HG02840 (cell line): ENCODE measurements at regions not wholly inside any gene's neighbourhood (a gene's known extent, or its start where the extent isn't known, plus 50 kb on each side); places are given as distances from the start of the nearest gene placed in this dataset.
"Not testable (repeated sequence)": the region's sequence is repeated elsewhere in the genome, so short reads cannot be mapped to it uniquely, and the experiment has no call there.

Source experiments
- ATAC-seq: cut with Tn5 transposase; IDR thresholded peaks from one replicate; pipeline ENCODE4 v1.9.1; 2021; ENCODE audit warnings: mild to moderate bottlenecking, moderate library complexity, moderate number of reproducible peaks; ENCODE audit not compliant: unreplicated experiment, low FRiP score

GRCh38 chr10:23723796-23724195, 284.9 kb downstream of the OTUD1 start:
- ATAC-seq: no peak

- ATAC-seq: no peak
Observed at GRCh38 chr10:23725548-23725947, 286.7 kb downstream of the OTUD1 start.

GRCh38 chr10:23742368-23742767, 303.5 kb downstream of the OTUD1 start:
- peak; percentile 68 for ATAC-seq

- no peak for ATAC-seq
Observed at GRCh38 chr10:23742807-23743206, 303.9 kb downstream of the OTUD1 start.

- no peak for ATAC-seq
Observed at GRCh38 chr10:23754179-23754578, 315.3 kb downstream of the OTUD1 start.

GRCh38 chr10:23754941-23755340, 316.1 kb downstream of the OTUD1 start:
- no peak for ATAC-seq

- ATAC-seq: no peak
Observed at GRCh38 chr10:23755556-23755955, 316.7 kb downstream of the OTUD1 start.

GRCh38 chr10:23768281-23768680, 329.4 kb downstream of the OTUD1 start:
- ATAC-seq: no peak

- no peak for ATAC-seq
Observed at GRCh38 chr10:23777153-23777552, 338.3 kb downstream of the OTUD1 start.

GRCh38 chr10:23779301-23779700, 340.4 kb downstream of the OTUD1 start:
- no peak for ATAC-seq

- ATAC-seq: no peak
Observed at GRCh38 chr10:23780331-23780730, 341.5 kb downstream of the OTUD1 start.

GRCh38 chr10:23786594-23786993, 347.7 kb downstream of the OTUD1 start:
- no peak for ATAC-seq

GRCh38 chr10:23793577-23793976, 354.7 kb downstream of the OTUD1 start:
- no peak for ATAC-seq

- not testable (repeated sequence) for ATAC-seq
Observed at GRCh38 chr10:23797452-23797851, 358.6 kb downstream of the OTUD1 start.

- ATAC-seq: no peak
Observed at GRCh38 chr10:23804125-23804524, 365.2 kb downstream of the OTUD1 start.

GRCh38 chr10:23813687-23814086, 374.8 kb downstream of the OTUD1 start:
- ATAC-seq: no peak

GRCh38 chr10:23818484-23818883, 379.6 kb downstream of the OTUD1 start:
- ATAC-seq: no peak

- no peak for ATAC-seq
Observed at GRCh38 chr10:23820792-23821191, 381.9 kb downstream of the OTUD1 start.

GRCh38 chr10:23824822-23825221, 384.1 kb upstream of the KIAA1217 start:
- no peak for ATAC-seq

- ATAC-seq: no peak
Observed at GRCh38 chr10:23826421-23826820, 382.5 kb upstream of the KIAA1217 start.

GRCh38 chr10:23829556-23829955, 379.4 kb upstream of the KIAA1217 start:
- ATAC-seq: no peak

GRCh38 chr10:23834091-23834490, 374.8 kb upstream of the KIAA1217 start:
- no peak for ATAC-seq

GRCh38 chr10:23850631-23851030, 358.3 kb upstream of the KIAA1217 start:
- no peak for ATAC-seq
